HG02571 (cell line): ENCODE measurements at regions not wholly inside any gene's neighbourhood (a gene's known extent, or its start where the extent isn't known, plus 50 kb on each side); places are given as distances from the start of the nearest gene placed in this dataset.
"Not testable (repeated sequence)": the region's sequence is repeated elsewhere in the genome, so short reads cannot be mapped to it uniquely, and the experiment has no call there.

ENCODE experiments used
- ATAC-seq: cut with Tn5 transposase; IDR thresholded peaks from one replicate; pipeline ENCODE4 v1.9.1; 2021; ENCODE audit warnings: mild to moderate bottlenecking, moderate library complexity; ENCODE audit not compliant: unreplicated experiment

GRCh38 chr5:32842813-32843530 lies 131.9 kb downstream of the NPR3 start:
- ATAC-seq = no peak

DNA sequence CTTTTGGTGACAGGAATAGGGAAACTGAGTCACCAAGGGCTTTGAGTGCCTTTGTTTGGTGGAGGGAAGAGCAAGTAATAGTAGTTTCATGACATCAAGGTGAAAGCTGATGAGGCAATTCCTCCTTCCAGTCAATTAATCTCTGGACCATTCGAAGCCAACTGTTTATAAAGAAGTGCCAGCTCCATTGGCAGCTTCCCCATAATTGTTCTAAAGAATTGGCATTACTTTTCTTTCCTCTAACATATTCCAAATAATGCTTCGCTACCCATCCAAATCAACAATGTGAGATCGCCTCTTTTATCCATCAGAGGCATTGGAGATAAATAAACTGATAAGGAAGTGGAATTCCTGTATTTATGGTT lies 132.4 kb downstream of the NPR3 start:
- ATAC-seq = no peak

DNA sequence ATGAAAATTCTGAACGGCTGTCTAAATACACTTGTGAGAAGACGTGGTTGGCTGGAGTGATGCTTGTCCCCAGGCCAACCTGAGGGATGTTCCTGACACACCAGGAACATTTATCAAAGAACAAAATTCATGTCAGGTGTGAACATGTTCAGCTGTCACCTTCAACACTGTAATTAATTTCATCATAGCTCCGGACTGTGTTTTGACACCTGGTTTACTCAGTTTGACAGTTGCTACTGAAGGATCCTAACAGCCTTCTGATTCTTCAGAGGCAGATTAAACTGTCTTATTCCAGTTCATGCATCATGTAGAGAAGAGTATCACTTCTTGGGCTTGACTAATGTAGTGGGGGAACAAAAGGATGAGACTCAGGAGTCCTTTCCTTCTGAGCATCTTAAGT lies 134.1 kb downstream of the NPR3 start:
- no peak for ATAC-seq

DNA sequence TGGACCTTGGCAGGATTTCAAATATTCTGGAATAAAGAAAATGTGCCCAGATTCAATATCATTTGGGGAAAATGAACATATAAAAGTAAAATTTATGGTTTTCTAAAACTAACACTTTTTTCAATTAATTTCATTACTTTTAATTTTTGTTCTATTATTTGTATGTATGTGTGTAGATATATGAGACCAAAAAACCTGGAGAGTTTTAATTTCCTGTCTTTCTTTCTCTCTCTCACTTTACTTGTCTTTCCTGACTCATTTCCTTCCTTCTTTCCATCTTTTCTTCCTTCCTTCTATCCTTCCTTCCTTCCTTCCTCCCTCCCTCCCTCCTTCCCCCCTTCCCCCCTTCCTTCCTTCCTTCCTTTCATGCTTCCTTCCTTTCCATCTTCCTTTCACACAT lies 137.0 kb downstream of the NPR3 start:
- no peak for ATAC-seq

GRCh38 chr5:32848681-32849080 lies 137.6 kb downstream of the NPR3 start:
- ATAC-seq = no peak

GRCh38 chr5:32850817-32851496 lies 139.8 kb downstream of the NPR3 start:
- ATAC-seq = no peak

DNA sequence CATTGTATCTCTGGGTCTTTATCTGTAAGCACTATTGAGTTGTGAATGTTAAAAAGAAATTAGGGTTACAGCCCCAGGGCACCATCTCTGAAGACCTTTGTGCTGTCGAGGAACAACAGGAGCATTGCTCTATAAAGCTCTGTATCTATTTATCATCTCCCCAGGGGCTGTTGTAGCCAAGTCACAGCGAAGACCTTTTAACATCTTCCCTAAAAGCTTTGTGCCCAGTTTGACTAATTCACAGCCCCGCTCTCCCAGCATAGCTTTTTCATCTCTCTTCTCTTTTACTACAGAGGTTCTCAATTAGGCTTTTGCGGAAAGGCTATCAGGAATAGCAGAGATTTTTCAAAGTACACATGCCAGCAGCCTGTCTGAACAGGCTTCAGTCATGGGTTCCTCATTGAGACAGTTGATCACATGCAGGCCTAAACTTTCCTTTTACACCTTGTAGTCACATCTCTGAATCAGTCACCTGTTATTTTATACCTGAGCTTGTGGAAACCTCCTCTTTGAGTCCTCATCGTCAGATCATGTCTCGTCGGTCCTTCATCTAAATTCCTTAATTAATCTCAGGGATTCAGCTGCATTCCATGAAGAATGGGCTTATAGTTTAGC lies 140.5 kb downstream of the NPR3 start:
- no peak for ATAC-seq

DNA sequence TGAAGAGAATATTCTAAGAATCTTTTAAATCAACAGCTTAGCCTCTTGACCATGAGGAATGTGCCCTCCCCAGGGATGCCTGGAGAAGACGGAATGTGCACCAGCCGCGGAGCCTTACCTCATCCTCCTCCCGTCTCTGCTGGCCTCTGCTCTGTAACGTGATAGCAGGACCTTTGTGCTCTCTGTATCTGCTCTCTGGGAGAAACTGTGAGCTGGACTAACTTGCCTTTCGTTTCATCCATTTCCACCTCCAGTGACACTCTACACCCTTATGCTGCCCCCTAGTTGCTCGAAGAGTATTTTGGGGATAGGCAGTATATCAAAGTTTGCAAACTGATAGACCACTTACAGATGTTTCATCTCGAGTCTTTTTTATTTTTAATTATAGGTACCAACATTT lies 141.4 kb downstream of the NPR3 start:
- ATAC-seq = no peak

DNA sequence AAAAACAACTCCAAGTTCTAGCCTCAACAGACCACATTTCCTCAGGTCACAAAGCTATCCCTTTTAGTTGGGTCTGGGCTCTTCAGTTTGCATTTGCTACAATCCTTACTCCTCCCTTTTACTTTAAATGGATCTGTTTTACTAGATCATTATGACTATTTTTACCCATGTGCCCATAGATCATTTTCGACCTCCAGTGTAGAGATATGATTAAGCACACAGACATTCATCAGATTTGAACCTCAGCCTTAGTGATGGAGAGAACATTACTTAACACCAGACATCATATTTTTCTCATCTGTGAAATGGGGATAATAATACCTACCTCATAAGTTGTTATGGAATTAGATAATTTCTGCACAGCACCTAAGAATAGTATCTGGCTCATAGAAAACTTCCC lies 141.9 kb downstream of the NPR3 start:
- ATAC-seq = no peak

DNA sequence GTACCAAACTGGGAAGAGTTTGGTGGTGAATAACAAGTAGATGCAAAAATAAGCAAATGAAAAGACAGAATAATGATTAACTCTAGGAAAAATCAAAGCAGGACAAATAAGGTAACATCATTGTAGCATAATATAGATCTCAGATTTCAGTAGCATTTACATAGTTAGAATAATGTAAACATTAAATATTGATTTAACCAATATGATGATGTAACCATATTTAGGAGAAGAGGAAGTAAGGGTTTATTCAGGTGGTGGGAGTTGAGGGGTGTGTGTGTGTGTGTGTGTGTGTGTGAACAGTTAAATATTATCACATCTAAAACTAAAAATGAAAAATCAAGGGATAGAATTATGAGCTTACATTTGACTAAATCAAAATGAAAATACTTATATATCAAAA lies 143.4 kb downstream of the NPR3 start:
- ATAC-seq = no peak

GRCh38 chr5:32859211-32859641 lies 148.1 kb downstream of the NPR3 start:
- no peak for ATAC-seq

DNA sequence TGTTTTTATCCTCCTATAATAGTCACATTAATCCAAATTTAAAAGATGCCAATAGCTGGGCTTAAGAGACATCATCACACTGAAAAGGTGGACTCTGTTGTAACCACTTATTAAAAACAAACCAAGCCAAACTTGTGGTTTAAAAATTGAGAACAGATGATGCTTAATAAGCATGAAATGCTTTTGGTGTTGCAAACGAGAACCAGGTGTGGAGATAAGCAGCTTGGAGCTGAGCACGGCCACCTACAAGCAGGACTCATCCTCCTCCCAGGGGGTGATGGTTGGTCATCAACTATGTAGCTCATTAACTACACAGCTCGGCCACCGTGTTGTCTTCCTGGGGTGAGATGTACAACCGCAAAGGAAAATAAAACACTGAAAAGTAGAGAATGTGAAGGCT lies 154.4 kb downstream of the NPR3 start:
- ATAC-seq = no peak

GRCh38 chr5:32866138-32866537 lies 155.0 kb downstream of the NPR3 start:
- ATAC-seq = no peak

GRCh38 chr5:32869216-32869615 lies 158.1 kb downstream of the NPR3 start:
- no peak for ATAC-seq

GRCh38 chr5:32876791-32877190 lies 165.7 kb downstream of the NPR3 start:
- no peak for ATAC-seq

- ATAC-seq = not testable (repeated sequence)
Observed at GRCh38 chr5:32879364-32879763, 168.2 kb downstream of the NPR3 start.

DNA sequence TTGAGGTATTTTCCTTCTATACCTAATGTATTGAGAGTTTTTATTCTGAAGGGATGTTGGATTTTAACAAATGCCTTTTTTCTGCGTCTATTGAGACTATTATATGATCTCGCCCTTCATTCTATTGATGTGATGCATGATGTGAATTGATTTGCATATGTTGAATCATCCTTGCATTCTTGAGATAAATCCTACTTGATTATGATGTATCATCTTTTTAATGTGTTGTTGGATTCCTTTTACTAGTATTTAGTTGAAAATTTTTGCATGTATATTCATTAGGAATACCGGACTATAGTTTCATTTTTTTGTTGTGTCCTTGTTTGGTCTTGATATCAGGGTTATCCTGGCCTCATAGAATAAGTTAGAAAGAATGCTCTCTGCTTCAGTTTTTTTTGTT lies 169.7 kb downstream of the NPR3 start:
- no peak for ATAC-seq

GRCh38 chr5:32887390-32887789 lies 176.3 kb downstream of the NPR3 start:
- ATAC-seq = no peak

- no peak for ATAC-seq
Observed at GRCh38 chr5:32889078-32889477, 178.0 kb downstream of the NPR3 start.

- no peak for ATAC-seq
Observed at GRCh38 chr5:32903613-32904012, 192.5 kb downstream of the NPR3 start.

DNA sequence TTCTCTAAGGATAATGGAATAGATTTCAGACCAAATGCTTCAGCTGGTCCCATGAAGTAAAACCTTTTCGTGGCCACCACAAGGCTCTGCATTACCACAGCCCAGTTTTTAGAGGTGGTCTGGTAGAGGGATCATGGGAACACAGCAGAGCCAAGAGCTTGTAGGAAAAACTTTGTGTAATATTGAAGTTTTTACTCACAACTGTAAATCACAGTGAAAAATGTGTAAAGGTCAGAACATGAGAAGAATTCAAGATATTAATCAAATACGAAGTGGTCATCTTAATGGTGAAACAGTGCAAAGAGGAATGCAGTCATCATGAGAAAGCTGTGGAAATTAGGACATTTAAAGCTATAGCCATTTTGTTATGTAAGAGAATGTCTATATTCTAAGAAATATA lies 197.5 kb downstream of the NPR3 start:
- no peak for ATAC-seq

GRCh38 chr5:32909207-32909606 lies 198.1 kb downstream of the NPR3 start:
- ATAC-seq = no peak
